Neuronal stem cell (in vitro differentiated cells): ENCODE measurements at regions not wholly inside any gene's neighbourhood (a gene's known extent, or its start where the extent isn't known, plus 50 kb on each side); places are given as distances from the start of the nearest gene placed in this dataset.

Source experiments
- DNase-seq: peaks from one replicate; pipeline ENCODE4 v3.0.0-alpha.2; 2013; ENCODE audit warnings: low spot score
- H2AFZ ChIP-seq: one replicate; pipeline ENCODE4 v1.6.1; 2013; ENCODE audit warnings: mild to moderate bottlenecking, low read length, inconsistent platforms
- H2AK5ac ChIP-seq: 2 replicates; pipeline ENCODE4 v1.6.1; 2013; ENCODE audit warnings: low read depth, mild to moderate bottlenecking, inconsistent platforms, low read length, moderate library complexity, mixed read lengths
- H2BK120ac ChIP-seq: 2 replicates; pipeline ENCODE4 v1.6.1; 2013; ENCODE audit warnings: low read depth, mild to moderate bottlenecking, inconsistent platforms, low read length, moderate library complexity, mixed read lengths
- H2BK12ac ChIP-seq: one replicate; pipeline ENCODE4 v1.6.1; 2013; ENCODE audit warnings: low read length, inconsistent platforms
- H2BK15ac ChIP-seq: 2 replicates; pipeline ENCODE4 v1.6.1; 2013; ENCODE audit warnings: mild to moderate bottlenecking, low read length, inconsistent platforms, mixed read lengths
- H2BK5ac ChIP-seq: one replicate; pipeline ENCODE4 v1.6.1; 2013; ENCODE audit warnings: inconsistent platforms, mild to moderate bottlenecking, low read length, moderate library complexity
- H3K14ac ChIP-seq: one replicate; pipeline ENCODE4 v1.6.1; 2013; ENCODE audit warnings: low read length, inconsistent platforms
- H3K18ac ChIP-seq: 2 replicates; pipeline ENCODE4 v1.6.1; 2013; ENCODE audit warnings: low read length, inconsistent platforms
- H3K23ac ChIP-seq: 2 replicates; pipeline ENCODE4 v1.6.1; 2013; ENCODE audit warnings: low read depth, mild to moderate bottlenecking, mixed read lengths, low read length, inconsistent platforms; ENCODE audit not compliant: poor library complexity
- H3K27ac ChIP-seq: replicated peaks from 3 replicates; pipeline ENCODE4 v1.5.1; 2013; ENCODE audit warnings: low read length, inconsistent platforms
- H3K27me3 ChIP-seq, 3 experiments: 2 replicates each; pipeline ENCODE4 v1.6.1; 2013; ENCODE audit warnings: low read length in 3 of 3, mild to moderate bottlenecking in 2 of 3, inconsistent platforms in 1 of 3, low read depth in 1 of 3, mixed read lengths in 1 of 3, moderate library complexity in 1 of 3; ENCODE audit not compliant: control insufficient read depth in 3 of 3, insufficient read depth in 3 of 3
- H3K36me3 ChIP-seq, 2 donors: replicated peaks in 1 of 2; 2 replicates each; pipeline ENCODE4 v1.6.1; 2013; ENCODE audit warnings: low read length in 2 of 2; ENCODE audit not compliant: control insufficient read depth in 2 of 2, insufficient read depth in 2 of 2
- H3K4ac ChIP-seq: 2 replicates; pipeline ENCODE4 v1.6.1; 2013; ENCODE audit warnings: inconsistent platforms, mild to moderate bottlenecking, low read length, moderate library complexity
- H3K4me1 ChIP-seq, 2 donors: 1 replicate in 1 of 2; 2 replicates in 1 of 2; pipeline ENCODE4 v1.6.1; 2013; ENCODE audit warnings: low read length in 2 of 2, low read depth in 1 of 2; ENCODE audit not compliant: control insufficient read depth in 2 of 2, insufficient read depth in 1 of 2
- H3K4me2 ChIP-seq: one replicate; pipeline ENCODE4 v1.6.1; 2013; ENCODE audit warnings: mild to moderate bottlenecking, low read length, inconsistent platforms; ENCODE audit not compliant: insufficient read depth, poor library complexity, severe bottlenecking
- H3K4me3 ChIP-seq, 2 donors: 2 replicates each; pipeline ENCODE4 v1.5.1; 2013; ENCODE audit warnings: low read length in 2 of 2, mild to moderate bottlenecking in 2 of 2, inconsistent platforms in 1 of 2, moderate library complexity in 1 of 2
- H3K79me1 ChIP-seq: one replicate; pipeline ENCODE4 v1.6.1; 2013; ENCODE audit warnings: low read depth, mild to moderate bottlenecking, inconsistent platforms, low read length, moderate library complexity
- H3K9ac ChIP-seq: one replicate; pipeline ENCODE4 v1.6.1; 2013; ENCODE audit warnings: mild to moderate bottlenecking, low read depth, low read length, inconsistent platforms; ENCODE audit not compliant: poor library complexity
- H3K9me3 ChIP-seq, 2 donors: replicated peaks in 1 of 2; 2 replicates each; pipeline versions ENCODE3 to v1.6.1; 2013; ENCODE audit warnings: low read length in 2 of 2, mild to moderate bottlenecking in 2 of 2, inconsistent platforms in 1 of 2, low read depth in 1 of 2, mixed read lengths in 1 of 2, moderate library complexity in 1 of 2; ENCODE audit not compliant: control insufficient read depth in 2 of 2, insufficient read depth in 1 of 2
- H4K8ac ChIP-seq: one replicate; pipeline ENCODE4 v1.6.1; 2013; ENCODE audit warnings: low read depth, mild to moderate bottlenecking, inconsistent platforms, low read length, moderate library complexity
- H4K91ac ChIP-seq: one replicate; pipeline ENCODE4 v1.6.1; 2013; ENCODE audit warnings: low read length, low read depth, mild to moderate bottlenecking, inconsistent platforms; ENCODE audit not compliant: poor library complexity
- WGBS, 2 donors: extraction: QIAGEN DNeasy Blood & Tissue Kit; methylation state at CpG; one replicate each; pipeline ENCODE4 v1.1.7; 2013; ENCODE audit warnings: missing lambda C conversion rate in 2 of 2, mixed read lengths in 1 of 2; ENCODE audit not compliant: insufficient read length in 2 of 2, insufficient replicate concordance in 1 of 2; ENCODE audit errors: extremely low coverage in 2 of 2; 5-methylcytosine and 5-hydroxymethylcytosine counted together

GRCh38 chr4:112708772-112709171 is 71.8 kb downstream of the LARP7 start:
- Histone ChIP-seq H3K27me3 (peaks cover 2 to 62% (median 11%) of the 10 kb centered on the region in 3 experiments), H3K4me1 (peaks cover 0 to 9% of the 10 kb centered on the region in 2 donors), H3K79me1 (no peaks in the 10 kb centered on the region), H2BK120ac (no peak overlapping the region), H3K9me3 (no peaks in the 10 kb centered on the region), H3K27ac (no peak overlapping the region), H2BK5ac (no peak overlapping the region), H3K4me2 (no peak overlapping the region), H3K36me3 (no peaks in the 10 kb centered on the region), H2AK5ac (no peak overlapping the region), H2AFZ (no peak overlapping the region), H3K4me3 (no peak overlapping the region), H4K91ac (no peak overlapping the region), H3K14ac (no peak overlapping the region), H4K8ac (no peak overlapping the region), H3K9ac (no peak overlapping the region), H3K4ac (no peak overlapping the region), H2BK15ac (no peak overlapping the region), H3K18ac (no peak overlapping the region), H3K23ac (no peak overlapping the region), H2BK12ac (no peak overlapping the region)
- WGBS, 2 donors = no CpG with 5 or more reads among the region's 2 CpGs
- no peak for DNase-seq

DNA sequence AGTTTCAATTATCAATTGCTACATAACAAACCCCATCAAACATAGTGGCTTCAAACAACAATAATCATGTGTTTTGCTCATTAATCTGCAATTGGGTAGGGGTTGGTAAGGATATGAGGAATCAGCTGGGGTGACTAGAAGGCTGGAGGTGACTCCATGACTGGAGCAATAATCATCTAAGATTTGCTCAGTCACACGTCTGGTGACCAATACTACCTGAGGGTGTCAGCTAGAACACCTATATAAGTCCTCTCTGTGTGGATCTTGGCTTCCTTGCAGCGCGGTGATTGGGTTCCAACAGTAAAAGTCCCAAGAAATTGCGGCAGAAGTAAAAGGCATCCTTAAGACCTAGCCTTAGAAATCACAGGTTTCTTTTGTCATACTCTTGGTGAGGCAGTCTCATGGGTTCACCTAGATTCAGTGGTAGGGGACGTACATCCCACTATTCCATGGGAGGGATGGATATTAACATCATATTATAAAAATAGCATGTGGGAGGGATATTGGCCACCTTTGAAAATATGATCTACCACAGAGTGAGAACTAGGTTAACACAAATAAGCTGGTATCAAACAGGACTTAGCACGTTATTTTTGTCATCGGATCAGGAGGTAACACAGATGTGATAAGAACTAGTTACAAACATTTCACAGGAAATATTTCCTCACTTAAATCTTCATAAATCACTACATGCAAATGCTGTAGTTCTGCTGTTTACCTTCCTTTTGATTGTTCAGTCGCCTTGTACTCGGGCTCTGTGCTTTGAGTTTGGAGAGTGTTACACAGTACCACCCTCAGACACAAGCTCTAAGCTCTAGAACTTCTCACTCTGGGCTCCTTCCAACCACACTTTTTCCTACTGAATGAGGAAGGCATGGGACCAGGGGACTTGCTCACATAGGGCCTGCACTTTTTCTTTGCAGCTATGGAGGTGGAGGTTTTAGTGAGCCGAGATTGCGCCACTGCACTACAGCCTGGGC is 78.3 kb downstream of the LARP7 start:
- Histone ChIP-seq H3K4me2 (no peak overlapping the region), H3K27me3 (peaks cover 0 to 2% (median 0%) of the 10 kb centered on the region in 3 experiments)
- no CpG with 5 or more reads among the region's 11 CpGs for WGBS, 2 donors

GRCh38 chr4:112717856-112718255 is 80.9 kb downstream of the LARP7 start:
- Histone ChIP-seq H2AFZ (no peak overlapping the region), H3K27ac (no peak overlapping the region), H3K4me3 (no peak overlapping the region), H3K27me3 (no peaks in the 10 kb centered on the region), H3K4me1 (peaks cover 2 to 3% of the 10 kb centered on the region in 2 donors), H3K23ac (no peak overlapping the region), H3K9me3 (no peaks in the 10 kb centered on the region), H2BK120ac (no peak overlapping the region), H3K14ac (no peak overlapping the region), H4K91ac (no peak overlapping the region), H3K36me3 (no peaks in the 10 kb centered on the region), H3K9ac (no peak overlapping the region), H2BK15ac (no peak overlapping the region), H2BK12ac (no peak overlapping the region), H3K18ac (no peak overlapping the region), H2BK5ac (no peak overlapping the region), H3K4ac (no peak overlapping the region), H2AK5ac (no peak overlapping the region), H4K8ac (no peak overlapping the region), H3K79me1 (no peaks in the 10 kb centered on the region), H3K4me2 (no peak overlapping the region)
- no peak for DNase-seq
- WGBS, 2 donors = no CpG with 5 or more reads among the region's 1 CpG

More for the DNA sequence above, 78.3 kb downstream of the LARP7 start:
- Histone ChIP-seq H4K8ac (no peak overlapping the region), H2BK120ac (no peak overlapping the region), H3K23ac (no peak overlapping the region), H2AK5ac (no peak overlapping the region), H4K91ac (no peak overlapping the region), H3K4ac (no peak overlapping the region), H2BK12ac (no peak overlapping the region), H3K4me1 (peaks cover 2 to 3% of the 10 kb centered on the region in 2 donors), H3K14ac (no peak overlapping the region), H3K36me3 (no peaks in the 10 kb centered on the region), H2BK15ac (no peak overlapping the region), H2BK5ac (no peak overlapping the region), H3K27ac (no peak overlapping the region), H2AFZ (no peak overlapping the region), H3K9me3 (no peaks in the 10 kb centered on the region), H3K79me1 (no peaks in the 10 kb centered on the region), H3K9ac (no peak overlapping the region), H3K18ac (no peak overlapping the region), H3K4me3 (no peak overlapping the region)
- no peak for DNase-seq

DNA sequence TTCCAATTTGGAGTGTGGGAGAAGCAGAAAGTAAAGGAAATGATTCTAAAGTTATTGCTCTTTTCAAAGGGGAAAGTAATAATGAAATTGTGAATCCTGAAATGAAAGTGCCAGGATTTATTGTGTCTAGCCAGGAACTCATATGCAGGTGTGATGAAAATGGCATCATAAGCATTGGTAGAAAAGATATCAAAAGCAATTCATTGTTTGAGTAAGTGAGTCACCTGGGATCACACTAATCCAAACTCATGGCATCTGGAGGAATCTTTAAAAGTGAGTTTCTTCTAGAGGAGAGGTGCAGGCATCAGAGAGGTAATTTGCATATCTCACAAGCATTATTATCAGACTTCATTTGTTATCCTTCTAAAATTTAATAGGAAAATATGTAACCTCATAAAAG is 84.7 kb downstream of the LARP7 start:
- H3K18ac ChIP-seq = no peak overlapping the region
- H3K36me3 ChIP-seq = no peaks in the 10 kb centered on the region
- no peaks in the 10 kb centered on the region for H3K27me3 ChIP-seq
- H2AK5ac ChIP-seq = no peak overlapping the region
- no peak overlapping the region for H3K4ac ChIP-seq
- H3K14ac ChIP-seq = no peak overlapping the region
- H2AFZ ChIP-seq = no peak overlapping the region
- no peak overlapping the region for H4K91ac ChIP-seq
- DNase-seq = no peak
- H3K4me1 ChIP-seq = peaks cover 2 to 3% of the 10 kb centered on the region in 2 donors
- no peak overlapping the region for H2BK120ac ChIP-seq
- H3K4me2 ChIP-seq = no peak overlapping the region
- H3K23ac ChIP-seq = no peak overlapping the region
- no peak overlapping the region for H2BK5ac ChIP-seq
- no peak overlapping the region for H3K4me3 ChIP-seq
- H3K9me3 ChIP-seq = no peaks in the 10 kb centered on the region
- no peak overlapping the region for H4K8ac ChIP-seq
- H3K27ac ChIP-seq = no peak overlapping the region
- H2BK15ac ChIP-seq = no peak overlapping the region
- H2BK12ac ChIP-seq = no peak overlapping the region
- no peaks in the 10 kb centered on the region for H3K79me1 ChIP-seq
- no peak overlapping the region for H3K9ac ChIP-seq
